ENCODE measurements at regions not wholly inside any gene's neighbourhood (a gene's known extent, or its start where the extent isn't known, plus 50 kb on each side); places are given as distances from the start of the nearest gene placed in this dataset.
A peak's percentile ranks its signal among the peaks of the same experiment; 100 is the strongest.
"Not testable (repeated sequence)": the region's sequence is repeated elsewhere in the genome, so short reads cannot be mapped to it uniquely, and the experiment has no call there.

DNA sequence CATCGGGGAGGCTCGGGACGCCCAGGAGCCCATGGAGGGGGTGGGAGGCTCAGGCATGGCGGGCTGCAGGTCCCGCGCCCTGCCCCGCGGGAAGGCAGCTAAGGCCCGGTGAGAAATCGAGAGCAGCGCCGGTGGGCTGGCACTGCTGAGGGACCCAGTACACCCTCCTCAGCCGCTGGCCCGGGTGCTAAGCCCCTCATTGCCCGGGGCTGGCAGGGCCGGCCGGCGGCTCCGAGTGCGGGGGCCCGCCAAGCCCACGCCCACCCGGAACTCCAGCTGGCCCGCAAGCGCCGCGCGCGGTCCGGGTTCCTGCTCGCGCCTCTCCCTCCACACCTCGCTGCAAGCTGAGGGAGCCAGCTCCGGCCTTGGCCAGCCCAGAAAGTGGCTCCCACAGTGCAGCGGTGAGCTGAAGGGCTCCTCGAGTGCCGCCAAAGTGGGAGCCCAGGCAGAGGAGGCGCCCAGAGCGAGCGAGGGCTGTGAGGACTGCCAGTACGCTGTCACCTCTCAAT is 195.0 kb upstream of the PIK3R1 start:
- not testable (repeated sequence) for DNase-seq

DNA sequence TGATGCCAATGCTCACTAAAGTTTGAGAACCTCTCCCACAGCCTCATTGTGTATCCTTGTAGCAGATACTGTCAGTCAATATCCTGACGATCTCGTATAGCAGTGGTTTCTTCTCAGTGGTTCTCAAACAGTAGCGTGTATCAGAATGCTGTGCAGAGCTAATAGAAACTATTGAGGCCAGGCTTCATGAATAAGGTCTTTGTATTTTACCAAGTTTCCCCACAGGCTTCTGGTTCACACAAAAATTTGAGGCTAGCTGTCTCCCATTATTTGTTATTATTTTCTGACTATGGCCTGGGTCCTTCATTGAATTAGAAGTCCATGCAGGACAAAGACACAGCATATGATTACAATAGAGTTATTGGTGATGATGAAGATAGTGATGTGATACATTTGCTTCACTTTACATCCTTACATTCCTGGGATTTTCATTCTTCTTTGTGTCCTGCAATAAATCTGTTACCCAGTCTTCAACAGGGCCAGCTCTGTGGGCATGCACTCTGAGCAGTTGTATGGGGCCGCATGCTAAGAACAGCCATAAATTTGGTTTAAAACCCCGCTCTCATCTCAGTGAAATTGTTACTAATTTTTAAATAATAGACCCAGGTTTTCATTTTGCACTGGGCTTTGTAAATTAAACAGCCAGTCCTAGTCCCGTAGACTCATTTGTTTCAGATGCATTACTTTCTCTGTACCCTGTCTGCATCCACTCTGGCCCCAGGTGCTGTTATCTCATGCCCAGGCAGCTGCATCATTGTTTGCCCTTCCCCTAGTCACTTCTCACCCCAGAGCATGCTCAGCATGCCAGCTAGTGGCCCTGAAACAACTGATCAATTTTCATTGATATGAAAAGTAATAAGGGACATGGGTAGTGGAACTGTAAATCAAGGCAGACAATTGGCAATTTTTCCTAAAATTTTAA is 199.9 kb upstream of the PIK3R1 start:
- DNase-seq = no peak

DNA sequence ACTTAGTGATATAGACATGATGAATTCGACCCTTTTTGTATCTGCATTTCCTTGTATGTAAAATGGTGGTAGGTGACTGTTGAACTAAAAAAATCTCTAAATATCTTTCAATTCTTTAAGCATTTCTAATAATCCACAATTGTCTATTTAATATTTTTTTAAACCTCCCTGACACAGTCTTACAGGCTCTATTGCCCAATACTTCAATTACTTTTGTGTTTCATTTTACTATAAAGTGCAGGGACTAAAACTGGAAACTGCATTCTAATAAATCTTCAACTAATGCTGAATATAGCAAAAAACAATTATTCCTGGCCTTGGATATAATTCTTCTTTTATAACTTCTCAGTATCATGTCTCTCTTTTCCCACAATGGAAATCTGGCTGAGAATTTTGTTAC is 202.7 kb upstream of the PIK3R1 start:
- DNase-seq = no peak

DNA sequence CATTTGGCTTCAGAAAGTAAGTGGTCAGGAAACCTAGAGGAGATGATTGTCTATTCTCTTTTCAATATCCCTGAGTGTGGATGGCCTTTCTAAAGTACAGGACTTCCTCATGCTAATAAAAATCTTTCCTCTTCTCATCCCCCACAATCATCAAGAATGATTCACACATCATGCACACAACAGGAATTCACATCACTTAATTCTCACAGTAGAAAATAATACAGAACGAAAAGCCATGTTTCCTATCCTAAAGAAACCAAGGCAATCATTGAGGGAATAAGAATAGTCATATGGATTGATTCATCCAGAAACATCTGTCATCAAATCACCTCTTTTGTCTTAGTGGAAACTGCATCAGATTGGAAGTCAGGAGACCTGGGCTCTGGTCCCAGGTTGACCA is 203.1 kb upstream of the PIK3R1 start:
- DNase-seq = no peak

DNA sequence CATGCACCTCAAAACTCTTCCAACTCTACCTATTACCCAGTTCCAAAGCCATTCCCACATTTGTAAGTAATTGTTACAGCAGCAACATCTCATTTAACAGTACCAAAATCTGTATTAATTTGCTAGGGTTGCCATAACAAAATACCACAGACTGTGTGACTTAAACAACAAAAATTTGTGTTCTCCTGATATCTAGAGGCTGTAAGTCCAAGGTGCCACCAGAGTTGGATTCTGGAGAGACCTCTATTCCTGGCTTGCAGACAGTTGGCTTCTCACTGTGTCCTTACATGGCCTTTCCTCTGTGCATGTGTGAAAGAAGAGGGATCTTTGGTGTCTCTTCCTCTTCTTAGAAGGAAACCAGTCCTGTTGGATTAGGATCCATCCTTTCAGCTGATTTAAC is 203.8 kb upstream of the PIK3R1 start:
- no peak for DNase-seq

DNA sequence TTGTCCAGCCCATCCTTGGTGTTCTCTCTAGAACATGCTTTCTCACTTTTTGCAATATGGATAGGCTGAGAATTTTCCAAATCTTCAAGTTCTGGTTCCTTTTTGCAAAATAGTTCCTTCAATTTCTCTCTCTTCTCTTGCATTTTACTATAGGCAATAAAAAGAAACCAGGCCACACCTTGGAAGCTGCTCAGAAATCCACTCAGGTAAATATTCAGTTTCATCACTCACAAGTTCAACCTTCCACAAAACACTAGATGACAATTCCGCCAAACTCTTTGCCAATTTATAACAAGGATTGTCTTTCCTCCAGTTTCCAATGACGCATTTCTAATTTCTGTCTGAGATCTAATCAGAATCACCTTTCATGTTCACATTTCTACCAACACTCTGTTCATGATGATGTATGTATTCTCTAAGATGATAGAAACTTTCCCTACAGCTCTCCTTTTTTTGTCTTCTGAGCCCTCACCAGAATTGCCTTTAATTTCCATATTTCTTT is 204.2 kb upstream of the PIK3R1 start:
- no peak for DNase-seq

DNA sequence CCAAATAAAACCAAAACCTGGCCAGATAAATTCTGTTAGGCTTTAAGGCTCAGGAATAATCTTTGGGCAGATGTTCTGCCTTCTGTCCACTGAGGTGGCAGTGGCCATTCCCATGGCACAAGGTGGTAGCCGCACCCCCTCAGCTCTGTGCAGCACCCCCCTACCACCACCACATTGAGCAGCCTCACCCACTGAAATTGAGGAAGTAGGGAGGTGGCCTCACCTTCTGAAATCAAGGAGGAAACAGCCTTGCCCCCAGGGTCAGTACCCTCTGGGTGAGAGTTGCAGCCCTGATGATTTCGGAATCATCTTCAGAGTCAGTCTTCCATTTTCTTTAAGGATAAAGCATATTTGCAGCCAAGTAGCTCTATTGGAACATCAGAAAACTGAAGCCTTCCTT is 204.8 kb upstream of the PIK3R1 start:
- DNase-seq = no peak

DNA sequence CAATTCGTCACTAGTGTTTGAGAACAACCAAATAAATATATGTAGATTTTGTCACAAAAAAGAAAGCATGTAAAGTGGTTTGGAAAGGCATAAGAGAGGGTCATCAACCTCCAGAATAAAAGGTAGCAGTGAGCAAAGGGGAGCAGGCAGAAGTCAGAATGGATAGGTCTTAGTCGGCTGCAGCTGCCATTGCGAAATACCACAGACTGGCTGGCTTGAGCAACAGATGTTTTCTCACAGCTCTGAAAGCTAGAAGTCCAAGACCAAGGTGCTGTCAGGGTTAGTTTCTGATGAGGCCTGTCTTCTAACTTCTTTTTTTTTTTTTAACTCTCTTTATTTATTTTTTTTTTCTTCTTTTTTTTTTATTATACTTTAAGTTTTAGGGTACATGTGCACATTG is 208.1 kb upstream of the PIK3R1 start:
- peak; percentile 6 for DNase-seq

DNA sequence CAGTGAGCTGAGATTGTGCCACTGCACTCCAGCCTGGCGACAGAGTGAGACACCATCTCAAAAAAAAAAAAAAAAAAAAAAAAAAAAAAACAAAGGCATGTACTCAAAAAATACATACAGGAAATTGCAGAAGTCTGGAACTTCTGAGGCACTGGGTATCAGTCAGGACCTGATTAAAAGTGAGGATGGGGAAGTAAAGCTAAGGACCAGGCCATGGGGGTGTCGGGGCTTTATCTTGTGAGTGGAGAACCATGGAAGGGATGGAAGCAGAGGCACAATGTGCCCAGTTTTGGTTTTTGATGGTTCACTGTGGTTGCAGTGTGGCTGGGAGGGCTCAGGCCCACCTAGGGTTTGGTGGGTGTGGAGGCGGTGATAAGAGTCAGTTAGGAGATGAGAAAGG is 212.7 kb upstream of the PIK3R1 start:
- no peak for DNase-seq

DNA sequence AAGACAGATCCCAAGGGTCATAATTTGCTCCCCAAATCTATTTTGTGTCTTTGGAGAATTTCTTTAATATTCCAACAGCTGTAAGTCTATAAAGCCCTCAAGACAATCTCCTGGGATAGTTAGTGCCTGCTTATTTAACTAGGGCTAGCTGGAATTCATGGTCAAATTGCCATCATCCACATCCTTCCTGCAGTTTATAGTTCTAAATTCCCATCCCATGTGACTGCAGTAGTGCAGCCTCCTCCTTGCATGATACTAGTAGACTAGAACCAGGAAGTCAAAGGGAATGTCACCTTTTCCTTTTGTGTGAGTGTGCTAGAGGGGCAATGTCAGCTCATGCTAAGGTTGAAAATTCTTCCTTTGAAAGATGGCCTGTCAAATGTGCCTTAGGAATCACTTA is 214.8 kb upstream of the PIK3R1 start:
- DNase-seq = no peak

DNA sequence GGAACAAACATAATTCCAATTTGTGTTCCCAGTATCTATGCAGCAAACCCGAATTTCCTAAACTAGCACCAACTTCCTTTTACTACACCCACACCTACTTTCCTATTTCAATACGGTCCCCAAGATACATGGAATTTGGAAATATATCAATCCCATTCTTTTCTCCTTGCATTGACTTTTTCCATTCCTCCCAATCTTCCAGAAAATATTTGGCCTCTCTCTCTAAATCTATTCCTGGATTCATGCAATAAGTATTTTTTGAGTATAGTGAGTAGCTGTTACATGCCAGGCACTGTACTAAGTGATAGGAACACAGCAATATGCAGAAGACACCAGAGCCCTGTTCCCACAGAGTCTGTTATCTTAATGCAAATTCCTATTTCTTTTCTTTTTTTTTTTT is 216.2 kb upstream of the PIK3R1 start:
- no peak for DNase-seq

DNA sequence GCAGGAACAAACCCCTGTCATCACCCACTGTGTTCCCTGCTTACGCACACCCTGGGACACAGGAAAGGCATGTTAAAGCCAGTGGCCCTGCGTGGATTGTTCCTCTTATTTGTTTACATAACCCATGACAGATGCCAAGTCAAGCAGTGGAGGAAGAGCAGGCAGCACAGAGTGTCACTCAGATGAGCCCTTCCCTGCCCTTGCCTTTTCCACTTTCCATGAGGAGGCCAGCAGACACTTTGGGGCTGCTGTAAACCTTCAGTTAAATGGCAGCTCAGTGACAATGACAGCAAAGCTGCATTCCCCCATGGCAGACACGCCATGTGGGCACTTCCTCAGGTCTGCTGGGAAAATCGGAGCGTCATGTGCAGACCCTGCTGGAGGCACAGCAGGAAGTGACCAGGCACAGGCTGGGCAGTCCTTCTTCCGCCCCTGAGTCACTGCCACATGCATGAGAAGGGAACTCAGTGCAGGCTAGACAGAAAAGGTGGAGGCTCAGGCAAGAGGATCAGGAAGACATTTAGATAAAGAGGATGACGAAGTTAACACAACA is 216.8 kb upstream of the PIK3R1 start:
- no peak for DNase-seq

DNA sequence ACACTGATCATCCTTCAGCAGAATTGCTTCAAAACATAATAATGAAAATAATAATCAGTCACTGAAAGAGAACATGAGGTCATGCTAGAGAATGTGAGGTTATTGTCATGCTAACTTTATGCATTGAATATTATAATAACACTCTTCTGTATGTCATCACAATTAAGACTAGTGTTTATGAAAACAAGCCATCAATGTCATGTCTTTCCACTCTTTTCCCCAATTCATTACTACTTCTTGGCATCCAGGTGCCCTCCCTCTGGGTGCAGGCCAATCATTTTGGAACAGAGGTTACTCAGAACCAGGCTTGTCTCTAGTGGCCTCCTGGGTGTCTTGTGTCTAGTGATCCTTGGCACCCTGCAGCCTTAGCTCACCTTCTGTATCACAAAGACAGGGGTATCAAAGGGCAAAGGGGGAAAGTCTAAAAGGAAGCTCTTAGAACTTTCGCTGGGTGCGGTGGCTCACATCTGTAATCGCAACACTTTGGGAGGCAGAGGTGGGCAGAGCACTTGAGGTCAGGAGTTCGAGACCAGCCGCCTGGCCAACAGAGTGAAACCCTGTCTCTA is 217.6 kb upstream of the PIK3R1 start:
- DNase-seq = no peak

DNA sequence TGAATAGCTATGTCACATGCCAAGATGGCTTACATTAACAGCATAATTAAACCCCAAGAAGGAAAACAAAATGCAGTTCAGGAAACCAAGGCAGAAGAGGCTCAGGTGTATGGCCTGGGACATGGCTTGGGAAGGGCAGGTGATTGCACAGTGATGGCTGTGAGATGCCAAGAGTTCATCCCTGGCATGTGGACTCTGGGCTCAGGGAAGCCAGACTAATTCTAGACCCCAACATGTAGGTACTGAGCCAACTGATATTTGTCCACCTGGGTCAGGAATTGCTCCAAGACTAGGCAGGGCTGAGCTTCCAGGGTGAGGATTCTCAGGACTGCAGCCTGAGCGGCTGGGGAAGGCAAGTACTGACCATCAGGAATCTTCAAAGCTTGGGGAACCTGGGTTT is 218.4 kb upstream of the PIK3R1 start:
- DNase-seq = no peak

DNA sequence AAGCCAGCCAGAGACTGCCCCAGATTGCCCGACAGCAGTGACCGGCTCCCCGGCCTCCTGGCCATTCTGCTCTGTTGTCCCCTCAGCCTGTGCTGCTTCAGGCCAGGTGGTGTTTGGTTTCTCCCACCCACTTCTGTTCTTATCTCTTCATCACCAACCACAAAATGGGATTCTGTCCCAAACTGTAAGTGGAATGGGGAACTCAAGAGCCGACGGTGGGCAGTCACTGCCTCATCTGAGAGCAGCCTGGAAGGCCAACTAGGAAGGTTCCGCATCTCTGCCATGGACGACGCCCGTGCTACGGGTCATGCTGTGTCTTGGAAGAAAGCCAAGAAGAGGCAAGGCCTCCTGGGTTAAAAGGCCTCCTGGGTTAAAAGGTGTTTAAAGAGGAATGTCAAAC is 219.0 kb upstream of the PIK3R1 start:
- DNase-seq = no peak

DNA sequence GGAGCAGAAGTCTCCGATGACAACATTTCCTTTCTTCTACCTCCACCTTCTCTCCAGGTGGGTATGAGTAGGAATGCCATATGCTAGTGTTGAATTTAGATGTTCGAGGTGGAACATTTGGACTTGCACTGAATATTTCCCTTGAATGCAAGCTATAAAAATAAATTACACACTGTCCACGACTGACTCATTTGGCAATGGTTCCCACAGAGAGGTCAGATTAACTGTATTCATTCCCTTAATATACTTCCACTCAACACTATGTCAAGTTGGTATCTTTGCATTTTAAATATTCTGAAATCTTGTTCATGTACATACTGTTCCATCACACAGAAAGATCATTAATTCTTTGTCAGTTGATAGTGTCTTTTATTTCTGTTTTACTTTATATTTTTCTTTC is 222.6 kb upstream of the PIK3R1 start:
- no peak for DNase-seq

DNA sequence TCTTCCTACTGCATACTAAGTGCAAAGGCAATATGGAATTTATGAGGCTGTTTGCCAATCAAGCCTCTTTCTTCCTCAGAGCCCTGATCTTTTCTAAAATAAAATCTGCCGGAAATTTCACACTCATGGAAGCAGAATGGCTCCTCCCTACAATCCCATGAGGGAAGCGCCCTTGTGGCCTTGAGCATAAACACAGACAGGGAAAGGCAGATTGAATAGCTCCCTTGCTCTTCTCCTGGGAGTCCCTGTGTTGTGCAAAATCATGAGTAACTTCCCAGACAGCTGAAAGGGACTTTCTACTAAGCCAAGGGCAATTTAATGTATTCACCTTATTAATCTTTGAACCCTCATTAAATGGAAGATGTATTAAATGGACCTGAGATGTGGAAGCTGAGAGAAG is 226.1 kb upstream of the PIK3R1 start:
- no peak for DNase-seq

DNA sequence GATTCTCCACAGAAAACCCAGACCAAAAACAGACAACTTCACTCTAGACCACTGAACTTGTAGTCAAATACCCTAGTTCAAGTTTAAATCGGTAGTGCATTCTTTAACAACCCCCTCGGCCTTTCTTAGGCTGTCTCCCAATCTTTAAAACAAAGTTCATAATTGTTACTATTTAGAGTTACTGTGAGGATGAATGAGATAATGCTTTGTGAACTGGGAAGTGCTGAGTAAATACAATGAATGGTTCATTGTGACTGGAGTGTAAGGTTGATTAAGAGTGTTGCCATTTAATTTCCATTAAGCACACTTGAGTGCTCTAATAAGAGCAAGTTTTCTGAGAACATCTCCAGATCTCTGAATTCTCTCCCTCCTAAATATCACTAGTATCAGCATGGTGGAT is 228.8 kb upstream of the PIK3R1 start:
- no peak for DNase-seq

DNA sequence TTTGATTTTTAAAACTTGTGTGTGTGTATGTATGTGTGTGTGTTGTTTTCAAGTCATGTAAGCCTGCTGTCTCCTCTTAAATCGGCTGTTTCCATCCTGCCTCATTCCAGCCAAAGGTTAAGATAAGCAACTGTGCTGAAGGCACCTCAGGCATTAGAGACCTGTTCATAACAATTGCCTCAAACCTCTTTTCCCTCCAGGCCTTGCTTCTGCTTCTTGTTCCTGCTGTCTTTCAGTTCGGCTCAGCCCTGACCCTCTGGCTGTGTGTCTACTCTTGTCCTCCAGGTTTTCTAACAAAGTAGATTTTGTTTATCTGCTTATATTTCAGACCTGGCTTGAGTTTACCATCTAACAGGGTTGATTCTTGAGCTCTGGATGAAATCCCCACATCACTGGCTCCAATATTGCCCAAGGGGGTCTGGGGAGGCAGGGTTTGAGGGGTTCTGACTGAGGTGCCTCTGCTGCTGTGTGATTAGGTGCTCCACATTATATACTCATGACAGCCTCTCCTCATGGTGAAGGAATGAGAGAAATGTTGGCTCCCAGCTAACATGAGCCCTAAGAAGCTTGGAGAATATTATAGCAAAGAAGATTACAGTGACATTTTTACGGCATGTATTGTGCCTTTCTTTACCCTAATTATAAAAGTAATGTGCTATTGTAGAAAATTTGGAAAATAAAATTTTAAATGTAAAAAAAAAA is 229.7 kb upstream of the PIK3R1 start:
- no peak for DNase-seq

DNA sequence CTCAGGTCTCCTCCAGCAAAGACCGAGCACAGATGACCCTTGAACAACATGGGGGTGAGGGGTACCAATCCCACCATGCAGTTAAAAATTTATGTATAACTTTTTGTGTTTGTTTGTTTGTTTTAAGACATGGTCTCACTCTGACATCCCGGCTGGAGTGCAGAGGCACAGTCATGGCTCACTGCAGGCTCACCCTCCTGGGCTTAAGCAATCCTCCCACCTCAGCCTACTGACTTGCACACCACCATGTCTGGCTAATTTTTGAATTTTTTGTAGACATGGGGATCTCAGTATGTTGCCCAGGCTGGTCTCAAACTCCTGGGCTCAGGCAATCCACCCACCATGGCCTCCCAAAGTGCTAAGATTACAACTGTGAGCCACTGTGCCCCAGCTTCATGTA is 231.0 kb upstream of the PIK3R1 start:
- no peak for DNase-seq

DNA sequence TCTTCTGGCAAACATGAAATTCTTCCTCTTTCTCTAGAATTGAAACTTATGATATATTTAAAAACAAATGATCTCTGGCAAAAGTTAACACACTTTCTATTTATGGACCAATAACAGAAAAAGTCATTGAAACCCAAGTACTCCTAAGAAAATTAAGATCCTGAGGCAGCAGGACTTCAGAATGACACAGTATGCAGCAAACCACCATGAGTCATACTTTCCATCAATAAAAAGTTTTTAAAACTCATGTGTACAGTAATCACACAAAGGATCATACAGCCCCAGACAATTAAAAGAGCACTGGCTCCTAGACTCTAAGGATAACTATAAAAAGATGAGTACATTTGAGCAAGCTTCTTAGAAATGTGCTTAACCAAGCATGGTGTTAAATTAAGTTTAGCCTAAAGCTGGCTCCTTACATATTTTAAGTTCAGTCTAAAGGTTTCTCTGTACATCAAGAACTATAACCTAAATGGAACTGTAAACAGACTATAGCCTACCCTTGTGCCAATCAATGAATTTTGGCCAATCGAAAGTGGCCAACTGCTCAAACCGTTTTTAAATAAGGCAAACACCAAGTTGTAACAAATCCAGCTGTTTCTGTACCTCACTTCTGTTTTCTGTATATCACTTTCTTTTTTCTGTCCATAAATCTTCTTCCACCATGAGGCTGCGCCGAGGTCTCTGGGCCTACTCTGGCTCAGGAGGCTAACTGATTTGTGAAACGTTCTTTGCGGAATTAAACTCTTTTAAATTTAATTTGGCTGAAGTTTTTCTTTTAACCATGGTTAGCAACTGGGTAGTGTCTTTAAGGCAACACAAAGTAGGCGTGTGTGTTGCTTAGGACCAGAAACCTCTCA is 232.1 kb upstream of the PIK3R1 start:
- DNase-seq = no peak

DNA sequence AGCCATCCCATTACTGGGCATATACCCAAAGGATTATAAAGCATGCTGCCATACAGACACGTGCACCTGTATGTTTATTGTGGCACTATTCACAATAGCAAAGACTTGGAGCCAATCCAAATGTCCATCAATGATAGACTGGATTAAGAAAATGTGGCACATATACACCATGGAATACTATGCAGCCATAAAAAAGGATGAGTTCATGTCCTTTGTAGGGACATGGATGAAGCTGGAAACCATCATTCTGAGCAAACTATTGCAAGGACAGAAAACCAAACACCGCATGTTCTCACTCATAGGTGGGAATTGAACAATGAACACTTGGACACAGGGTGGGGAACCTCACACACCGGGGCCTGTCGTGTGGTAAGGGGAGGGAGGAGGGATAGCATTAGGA is 233.4 kb upstream of the PIK3R1 start:
- not testable (repeated sequence) for DNase-seq
